ENCODE measurements at regions not wholly inside any gene's neighbourhood (a gene's known extent, or its start where the extent isn't known, plus 50 kb on each side); places are given as distances from the start of the nearest gene placed in this dataset.
"Not testable (repeated sequence)": the region's sequence is repeated elsewhere in the genome, so short reads cannot be mapped to it uniquely, and the experiment has no call there.

GRCh38 chr9:108048406-108049025 lies 558.9 kb upstream of the KLF4 start:
- no peaks in the 10 kb centered on the region for H3F3A ChIP-seq (ENCODE audit: low read length, unreplicated experiment)
- ATAC-seq (no peak), DNase-seq (no peak)
- BruUV-seq (replicated peaks): TSS peak; percentile 71
- no peaks in the 10 kb centered on the region for H3K9me2 ChIP-seq (replicated peaks; ENCODE audit: low read length)
- H3K4me3 ChIP-seq (ENCODE audit: low read length): no peak overlapping the region
- intact Hi-C loops (cut with micrococcal nuclease): loop anchor here (5.0 kb wide), 1 partner anchor 566 kb away; no protein-coding TSS in a partner anchor
- 0 out of 2 replicates have a peak, but pooled peaks cover 11% of the 10 kb centered on the region for H3K9me3 ChIP-seq (ENCODE audit: low read length)
- no peak overlapping the region for H2AFZ ChIP-seq (ENCODE audit: low read length)
- H3K9ac ChIP-seq (ENCODE audit: low read length): peak overlapping the region; percentile 40
- no peaks in the 10 kb centered on the region for H3K79me2 ChIP-seq (ENCODE audit: low read length)
- H3K36me3 ChIP-seq (ENCODE audit: low read depth, low read length): no peaks in the 10 kb centered on the region
- H3K4me2 ChIP-seq (ENCODE audit: low read length): peak overlapping the region; percentile 45
- no peak for TF ChIP-seq EZH2 (IDR thresholded peaks at IDR 0.05; ENCODE audit: low read length, unreplicated experiment)
- no peak for TF ChIP-seq CTCF (conservative IDR thresholded peaks at IDR 0.05; ENCODE audit: low read depth, low read length)
- no peak for TF ChIP-seq EZH2phosphoT487 (IDR thresholded peaks at IDR 0.05; ENCODE audit: borderline replicate concordance, low read length)
- no peaks in the 10 kb centered on the region for H4K20me1 ChIP-seq (ENCODE audit: low read length)
- H3K4me1 ChIP-seq (ENCODE audit: insufficient read depth, low read length): peaks cover 34% of the 10 kb centered on the region
- peak overlapping the region; percentile 78 for H3K27ac ChIP-seq (ENCODE audit: low read length)
- no peaks in the 10 kb centered on the region for H3K27me3 ChIP-seq (ENCODE audit: low read length)
- POLR2A ChIA-PET (ENCODE audit: unreplicated experiment): no interaction called here
- CTCF ChIA-PET: no interaction called here

- BruUV-seq (replicated peaks); H3K4me2 ChIP-seq (ENCODE audit: low read length); H4K20me1 ChIP-seq (ENCODE audit: low read length); H3K9ac ChIP-seq (ENCODE audit: low read length); H3K36me3 ChIP-seq (ENCODE audit: low read depth, low read length); CTCF ChIA-PET; DNase-seq; H3F3A ChIP-seq (ENCODE audit: low read length, unreplicated experiment); H3K4me3 ChIP-seq (ENCODE audit: low read length); POLR2A ChIA-PET (ENCODE audit: unreplicated experiment); H3K27me3 ChIP-seq (ENCODE audit: low read length); H3K27ac ChIP-seq (ENCODE audit: low read length); ATAC-seq; H3K9me2 ChIP-seq (replicated peaks; ENCODE audit: low read length); H2AFZ ChIP-seq (ENCODE audit: low read length); H3K79me2 ChIP-seq (ENCODE audit: low read length): not testable (repeated sequence)
- intact Hi-C loops (cut with micrococcal nuclease): loop anchor here (5.0 kb wide), 1 partner anchor 565 kb away; no protein-coding TSS in a partner anchor
- H3K4me1 ChIP-seq (ENCODE audit: insufficient read depth, low read length): peaks cover 34% of the 10 kb centered on the region
- H3K9me3 ChIP-seq (ENCODE audit: low read length): 0 out of 2 replicates have a peak, but pooled peaks cover 12% of the 10 kb centered on the region
Observed at GRCh38 chr9:108047777-108048176, 558.2 kb upstream of the KLF4 start.

- no peak overlapping the region for H2AFZ ChIP-seq (ENCODE audit: low read length)
- no peaks in the 10 kb centered on the region for H3K27me3 ChIP-seq (ENCODE audit: low read length)
- no TSS peak for BruUV-seq (replicated peaks)
- H3K4me2 ChIP-seq (ENCODE audit: low read length): no peak overlapping the region
- no peaks in the 10 kb centered on the region for H3K36me3 ChIP-seq (ENCODE audit: low read depth, low read length)
- POLR2A ChIA-PET (ENCODE audit: unreplicated experiment): no interaction called here
- peak; percentile 43 for DNase-seq
- H3K4me1 ChIP-seq (ENCODE audit: insufficient read depth, low read length): peaks cover 34% of the 10 kb centered on the region
- no peak overlapping the region for H3K27ac ChIP-seq (ENCODE audit: low read length)
- no peaks in the 10 kb centered on the region for H4K20me1 ChIP-seq (ENCODE audit: low read length)
- peak; percentile 23; the same call in 1 of the 2 replicates for ATAC-seq
- H3K9me3 ChIP-seq (ENCODE audit: low read length): 0 out of 2 replicates have a peak, but pooled peaks cover 12% of the 10 kb centered on the region
- H3F3A ChIP-seq (ENCODE audit: low read length, unreplicated experiment): no peaks in the 10 kb centered on the region
- intact Hi-C loops (cut with micrococcal nuclease): loop anchor here (5.0 kb wide), 1 partner anchor 565 kb away; no protein-coding TSS in a partner anchor
- CTCF ChIA-PET: no interaction called here
- H3K4me3 ChIP-seq (ENCODE audit: low read length): no peak overlapping the region
- no peaks in the 10 kb centered on the region for H3K79me2 ChIP-seq (ENCODE audit: low read length)
- no peaks in the 10 kb centered on the region for H3K9me2 ChIP-seq (replicated peaks; ENCODE audit: low read length)
- TF ChIP-seq EZH2 (IDR thresholded peaks at IDR 0.05; ENCODE audit: low read length, unreplicated experiment) (no peak), EZH2phosphoT487 (IDR thresholded peaks at IDR 0.05; ENCODE audit: borderline replicate concordance, low read length) (no peak), CTCF (conservative IDR thresholded peaks at IDR 0.05; ENCODE audit: low read depth, low read length) (no peak)
- H3K9ac ChIP-seq (ENCODE audit: low read length): no peak overlapping the region
Observed at GRCh38 chr9:108047264-108047663, 557.7 kb upstream of the KLF4 start.
